Tibial artery (tissue), 4 donors: ENCODE measurements at regions not wholly inside any gene's neighbourhood (a gene's known extent, or its start where the extent isn't known, plus 50 kb on each side); places are given as distances from the start of the nearest gene placed in this dataset.

Experiments
- DNase-seq, 2 donors: peaks; one replicate each; pipeline ENCODE4 v3.0.0-alpha.2; 2019
- H3K27ac ChIP-seq, 2 donors: fragments of 200-600 bp; sonication (generic) in 1 of 2; 1 replicate in 1 of 2; 2 replicates in 1 of 2; pipeline ENCODE4 v1.5.1; 2018 to 2019; ENCODE audit warnings: mild to moderate bottlenecking in 1 of 2
- H3K27me3 ChIP-seq, 2 donors: fragments of 200-600 bp; sonication (generic) in 1 of 2; one replicate each; pipeline versions ENCODE4 v1.5.1 to v1.6.0; 2016 to 2019
- H3K36me3 ChIP-seq, 3 donors: fragments of 200-600 bp; sonication (generic) in 2 of 3; one replicate each; pipeline ENCODE4 v1.5.1; 2016 to 2019; ENCODE audit warnings: mild to moderate bottlenecking in 2 of 3
- H3K4me1 ChIP-seq, 4 donors: fragments of 200-600 bp; sonication (generic) in 2 of 4; 1 replicate in 3 of 4; 2 replicates in 1 of 4; pipeline ENCODE4 v1.5.1; 2016 to 2019
- H3K4me3 ChIP-seq, 2 donors: fragments of 200-600 bp; sonication (generic) in 1 of 2; 1 replicate in 1 of 2; 2 replicates in 1 of 2; pipeline ENCODE4 v1.5.1; 2018 to 2019; ENCODE audit warnings: mild to moderate bottlenecking in 2 of 2
- H3K9me3 ChIP-seq, 3 donors: fragments of 200-600 bp; sonication (generic) in 1 of 3; one replicate each; pipeline ENCODE4 v1.5.1; 2016 to 2019
- CTCF ChIP-seq, 2 experiments: fragments of 200-600 bp in 1 of 2; fragments of 450-650 bp in 1 of 2; IDR thresholded peaks; one replicate each; pipeline ENCODE4 v1.5.1; 2017 to 2019; ENCODE audit warnings: antibody characterized with exemption in 2 of 2, mild to moderate bottlenecking in 1 of 2, moderate library complexity in 1 of 2
- intact Hi-C: fragments of 100-400 bp; cut with DNase I; formaldehyde crosslinking; loops from one replicate; pipeline ENCODE4 v1.15.0; 2023; ENCODE audit warnings: low total_unique reads

- H3K4me3 ChIP-seq = no peak overlapping the region
- H3K4me1 ChIP-seq = peaks cover 0 to 88% (median 14%) of the 10 kb centered on the region in 4 donors
- intact Hi-C loops = no loop called here
Observed at GRCh38 chr6:11427091-11427722, 110.3 kb upstream of the TMEM170B start.

GRCh38 chr6:11426571-11426970 is 111.0 kb upstream of the TMEM170B start:
- H3K9me3 ChIP-seq = no peaks in the 10 kb centered on the region
- DNase-seq = no peak
- no peaks in the 10 kb centered on the region for H3K36me3 ChIP-seq
- TF ChIP-seq CTCF (IDR thresholded peaks at IDR 0.05) = no peak
- H3K4me3 ChIP-seq = no peak overlapping the region
- intact Hi-C loops = no loop called here
- H3K27me3 ChIP-seq = no peaks in the 10 kb centered on the region
- peaks cover 0 to 82% (median 13%) of the 10 kb centered on the region in 4 donors for H3K4me1 ChIP-seq
- H3K27ac ChIP-seq = no peak overlapping the region

More at GRCh38 chr6:11427091-11427722, 110.3 kb upstream of the TMEM170B start:
- Histone ChIP-seq H3K27ac (peak overlapping the region; percentile 17 to 62), H3K9me3 (no peaks in the 10 kb centered on the region), H3K36me3 (no peaks in the 10 kb centered on the region), H3K27me3 (no peaks in the 10 kb centered on the region)
- TF ChIP-seq CTCF (IDR thresholded peaks at IDR 0.05) = no peak
- no peak for DNase-seq

GRCh38 chr6:11425876-11426275 is 111.7 kb upstream of the TMEM170B start:
- intact Hi-C loops = no loop called here
- H3K4me3 ChIP-seq = no peak overlapping the region
- no peak for DNase-seq
- H3K9me3 ChIP-seq = no peaks in the 10 kb centered on the region
- no peak for TF ChIP-seq CTCF (IDR thresholded peaks at IDR 0.05)
- H3K27ac ChIP-seq = no peak overlapping the region
- peaks cover 0 to 78% (median 13%) of the 10 kb centered on the region in 4 donors for H3K4me1 ChIP-seq
- H3K36me3 ChIP-seq = no peaks in the 10 kb centered on the region
- no peaks in the 10 kb centered on the region for H3K27me3 ChIP-seq

- H3K27ac ChIP-seq = no peak overlapping the region
- intact Hi-C loops = no loop called here
- no peak for DNase-seq
- no peaks in the 10 kb centered on the region for H3K36me3 ChIP-seq
- no peaks in the 10 kb centered on the region for H3K9me3 ChIP-seq
- TF ChIP-seq CTCF (IDR thresholded peaks at IDR 0.05) = no peak
- no peaks in the 10 kb centered on the region for H3K27me3 ChIP-seq
- H3K4me3 ChIP-seq = no peak overlapping the region
- H3K4me1 ChIP-seq = peaks cover 0 to 76% (median 13%) of the 10 kb centered on the region in 4 donors
Observed at GRCh38 chr6:11425431-11425871, 112.1 kb upstream of the TMEM170B start.

GRCh38 chr6:11424395-11425034 is 113.0 kb upstream of the TMEM170B start:
- Histone ChIP-seq H3K36me3 (no peaks in the 10 kb centered on the region), H3K4me3 (no peak overlapping the region), H3K27me3 (no peaks in the 10 kb centered on the region), H3K9me3 (no peaks in the 10 kb centered on the region), H3K4me1 (peaks cover 0 to 66% (median 11%) of the 10 kb centered on the region in 4 donors), H3K27ac (no peak overlapping the region)
- TF ChIP-seq CTCF (IDR thresholded peaks at IDR 0.05) = no peak
- DNase-seq = no peak
- intact Hi-C loops = no loop called here
